Osteoblast (primary cell): ENCODE measurements at regions not wholly inside any gene's neighbourhood (a gene's known extent, or its start where the extent isn't known, plus 50 kb on each side); places are given as distances from the start of the nearest gene placed in this dataset.
"Not testable (repeated sequence)": the region's sequence is repeated elsewhere in the genome, so short reads cannot be mapped to it uniquely, and the experiment has no call there.

Experiments used
- DNase-seq: peaks from one replicate; pipeline ENCODE4 v3.0.0; 2011; ENCODE audit warnings: low spot score, mixed read lengths; ENCODE audit not compliant: insufficient read length; ENCODE audit errors: missing footprints
- H2AFZ ChIP-seq: 2 replicates; pipeline ENCODE4 v1.6.0; 2011; ENCODE audit warnings: mild to moderate bottlenecking, low read length
- H3K27ac ChIP-seq: 2 replicates; pipeline ENCODE4 v1.5.1; 2011; ENCODE audit warnings: mild to moderate bottlenecking, low read depth, low read length, moderate library complexity
- H3K27me3 ChIP-seq: 2 replicates; pipeline ENCODE4 v1.6.0; 2012; ENCODE audit warnings: mild to moderate bottlenecking, control low read depth, inconsistent platforms, low read length, moderate library complexity; ENCODE audit not compliant: insufficient read depth
- H3K36me3 ChIP-seq: 2 replicates; pipeline ENCODE4 v1.5.1; 2011; ENCODE audit warnings: mild to moderate bottlenecking, low read length, control low read depth, moderate library complexity; ENCODE audit not compliant: insufficient read depth
- H3K4me1 ChIP-seq: 2 replicates; pipeline ENCODE4 v1.5.1; 2011; ENCODE audit warnings: mild to moderate bottlenecking, low read length, control low read depth, moderate library complexity; ENCODE audit not compliant: insufficient read depth
- H3K4me2 ChIP-seq: 2 replicates; pipeline ENCODE4 v1.6.0; 2011; ENCODE audit warnings: mild to moderate bottlenecking, low read length; ENCODE audit not compliant: insufficient read depth
- H3K4me3 ChIP-seq: fragments of 200-600 bp; sonication (generic); 3 replicates; pipeline ENCODE4 v1.5.1; 2012; ENCODE audit warnings: mild to moderate bottlenecking, low read length, inconsistent platforms; ENCODE audit not compliant: insufficient read depth
- H3K79me2 ChIP-seq: 2 replicates; pipeline ENCODE4 v1.6.0; 2012; ENCODE audit warnings: mild to moderate bottlenecking, low read length, control low read depth, inconsistent platforms; ENCODE audit not compliant: insufficient read depth
- H3K9me3 ChIP-seq: 2 replicates; pipeline ENCODE4 v1.5.1; 2011; ENCODE audit warnings: low read depth, low read length, control low read depth
- H4K20me1 ChIP-seq: 2 replicates; pipeline ENCODE4 v1.6.0; 2012; ENCODE audit warnings: mild to moderate bottlenecking, low read length, control low read depth; ENCODE audit not compliant: insufficient read depth
- TF ChIP-seq, protein P1 (sequence below): IDR thresholded peaks from 2 replicates; pipeline ENCODE4 v1.5.1; 2011; ENCODE audit warnings: mild to moderate bottlenecking, low read depth, low read length, moderate library complexity; ENCODE audit errors: extremely low read depth

DNA sequence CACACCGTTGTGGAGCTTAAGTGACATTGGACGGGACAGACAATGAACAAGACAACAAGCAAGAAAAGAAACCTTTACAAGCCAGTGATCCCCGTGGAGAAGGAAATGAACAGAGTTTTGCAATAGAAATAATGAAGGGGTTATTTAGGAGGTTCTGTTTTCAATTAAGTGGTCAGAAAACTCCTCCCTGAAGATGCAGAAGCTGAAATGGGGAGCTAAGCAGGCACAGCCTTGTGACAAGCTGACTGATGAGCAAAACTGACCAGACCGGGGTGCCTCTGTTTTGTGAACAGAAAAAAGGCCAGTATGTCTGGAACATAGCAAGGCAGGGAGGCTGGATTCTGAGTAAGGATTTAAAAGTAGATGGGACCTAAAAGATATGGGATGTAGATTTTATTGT, 299.8 kb upstream of the POM121L12 start:
- no peaks in the 10 kb centered on the region for H3K4me1 ChIP-seq
- H3K4me3 ChIP-seq, result no peak overlapping the region
- H3K36me3 ChIP-seq, result no peaks in the 10 kb centered on the region
- H2AFZ ChIP-seq, result no peak overlapping the region
- no peak overlapping the region for H3K27ac ChIP-seq
- TF ChIP-seq, protein P1, sequence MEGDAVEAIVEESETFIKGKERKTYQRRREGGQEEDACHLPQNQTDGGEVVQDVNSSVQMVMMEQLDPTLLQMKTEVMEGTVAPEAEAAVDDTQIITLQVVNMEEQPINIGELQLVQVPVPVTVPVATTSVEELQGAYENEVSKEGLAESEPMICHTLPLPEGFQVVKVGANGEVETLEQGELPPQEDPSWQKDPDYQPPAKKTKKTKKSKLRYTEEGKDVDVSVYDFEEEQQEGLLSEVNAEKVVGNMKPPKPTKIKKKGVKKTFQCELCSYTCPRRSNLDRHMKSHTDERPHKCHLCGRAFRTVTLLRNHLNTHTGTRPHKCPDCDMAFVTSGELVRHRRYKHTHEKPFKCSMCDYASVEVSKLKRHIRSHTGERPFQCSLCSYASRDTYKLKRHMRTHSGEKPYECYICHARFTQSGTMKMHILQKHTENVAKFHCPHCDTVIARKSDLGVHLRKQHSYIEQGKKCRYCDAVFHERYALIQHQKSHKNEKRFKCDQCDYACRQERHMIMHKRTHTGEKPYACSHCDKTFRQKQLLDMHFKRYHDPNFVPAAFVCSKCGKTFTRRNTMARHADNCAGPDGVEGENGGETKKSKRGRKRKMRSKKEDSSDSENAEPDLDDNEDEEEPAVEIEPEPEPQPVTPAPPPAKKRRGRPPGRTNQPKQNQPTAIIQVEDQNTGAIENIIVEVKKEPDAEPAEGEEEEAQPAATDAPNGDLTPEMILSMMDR, result no peak
- no peak for DNase-seq
- H3K27me3 ChIP-seq, result no peaks in the 10 kb centered on the region
- no peak overlapping the region for H3K4me2 ChIP-seq
- peaks cover 5% of the 10 kb centered on the region for H3K9me3 ChIP-seq
- H4K20me1 ChIP-seq, result no peaks in the 10 kb centered on the region
- H3K79me2 ChIP-seq, result no peaks in the 10 kb centered on the region

DNA sequence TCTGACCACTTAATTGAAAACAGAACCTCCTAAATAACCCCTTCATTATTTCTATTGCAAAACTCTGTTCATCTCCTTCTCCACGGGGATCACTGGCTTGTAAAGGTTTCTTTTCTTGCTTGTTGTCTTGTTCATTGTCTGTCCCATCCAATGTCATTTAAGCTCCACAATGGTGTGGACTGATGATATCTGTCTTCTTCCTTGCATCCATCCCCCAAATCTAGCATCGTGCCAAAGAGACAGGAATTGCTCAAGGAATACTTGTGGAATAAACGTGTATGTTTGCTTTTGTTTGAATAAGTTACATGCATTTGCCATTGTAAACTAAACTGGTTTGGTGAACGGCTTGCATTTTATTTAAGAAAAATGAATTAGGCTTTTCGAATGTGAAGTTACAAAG, 306.8 kb upstream of the POM121L12 start:
- H3K27me3 ChIP-seq, H2AFZ ChIP-seq, DNase-seq, H3K4me3 ChIP-seq, H3K4me1 ChIP-seq, H3K4me2 ChIP-seq, H3K27ac ChIP-seq, H3K36me3 ChIP-seq, H3K9me3 ChIP-seq, H3K79me2 ChIP-seq, H4K20me1 ChIP-seq: not testable (repeated sequence)

DNA sequence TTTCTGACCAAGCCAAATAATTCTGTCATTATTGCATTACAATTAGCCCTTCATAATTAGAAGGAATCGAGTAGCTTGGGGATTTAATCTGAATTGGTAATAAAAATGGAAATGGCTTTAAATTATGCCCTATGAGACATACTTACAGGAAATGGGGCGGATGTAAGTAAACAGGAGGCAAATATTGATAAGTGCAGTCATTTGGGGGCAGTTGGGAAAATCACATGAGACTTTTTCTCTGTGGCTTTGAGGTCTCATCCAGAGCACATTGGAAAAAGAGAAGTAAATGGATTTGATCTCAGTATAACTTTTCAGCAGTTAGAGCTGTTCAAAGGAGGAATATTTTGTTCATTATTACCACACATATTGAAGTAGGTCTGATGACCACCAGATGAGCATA, 307.8 kb upstream of the POM121L12 start:
- Histone ChIP-seq H3K4me2 (no peak overlapping the region), H3K27ac (no peak overlapping the region), H2AFZ (no peak overlapping the region), H3K79me2 (no peaks in the 10 kb centered on the region), H3K4me1 (no peaks in the 10 kb centered on the region), H3K4me3 (no peak overlapping the region), H3K9me3 (no peaks in the 10 kb centered on the region), H3K27me3 (no peaks in the 10 kb centered on the region), H3K36me3 (no peaks in the 10 kb centered on the region), H4K20me1 (no peaks in the 10 kb centered on the region)
- TF ChIP-seq, protein P1, result no peak
- no peak for DNase-seq

DNA sequence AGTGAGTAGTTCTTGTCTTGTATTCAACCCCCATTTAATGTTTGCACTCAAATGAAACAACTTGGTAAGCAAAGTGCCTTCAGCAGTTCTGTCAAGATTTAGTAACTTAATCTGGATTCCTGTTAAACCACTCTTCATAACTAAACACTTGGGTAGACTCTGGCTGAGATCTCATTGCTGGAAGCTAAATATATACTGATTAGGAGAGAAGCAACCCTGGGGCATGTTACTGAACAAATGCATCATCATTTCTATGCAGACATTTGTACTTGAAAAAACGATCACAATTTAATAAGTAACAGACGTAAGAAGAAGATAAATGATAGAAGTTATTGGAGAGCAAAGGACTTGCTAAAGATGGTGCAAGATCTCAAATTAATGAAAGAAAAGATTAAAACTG, 308.4 kb upstream of the POM121L12 start:
- Histone ChIP-seq H3K27me3 (no peaks in the 10 kb centered on the region), H3K4me2 (no peak overlapping the region), H3K79me2 (no peaks in the 10 kb centered on the region), H3K4me3 (no peak overlapping the region), H3K36me3 (no peaks in the 10 kb centered on the region), H3K9me3 (no peaks in the 10 kb centered on the region), H3K27ac (no peak overlapping the region), H3K4me1 (no peaks in the 10 kb centered on the region), H4K20me1 (no peaks in the 10 kb centered on the region), H2AFZ (no peak overlapping the region)
- TF ChIP-seq, protein P1, result no peak
- no peak for DNase-seq

DNA sequence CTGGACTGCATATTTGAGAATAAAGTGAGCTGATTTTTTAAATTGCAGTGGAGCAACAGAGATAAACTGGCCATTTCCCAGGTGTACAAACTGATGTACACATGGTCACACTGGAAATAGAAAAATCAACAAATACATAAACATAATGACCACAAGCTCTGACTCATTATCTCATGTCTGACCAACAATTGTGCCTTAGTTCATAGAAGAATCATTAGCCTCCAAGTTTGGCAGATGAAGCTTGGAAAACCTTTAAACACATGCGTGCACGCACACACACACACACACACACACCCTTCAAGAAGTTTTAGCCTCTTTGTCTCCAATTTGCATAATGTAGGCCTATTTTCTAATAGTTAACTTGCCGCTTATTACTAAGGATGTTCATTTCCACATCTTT, 308.9 kb upstream of the POM121L12 start:
- Histone ChIP-seq H2AFZ (no peak overlapping the region), H3K4me1 (no peaks in the 10 kb centered on the region), H3K79me2 (no peaks in the 10 kb centered on the region), H3K9me3 (no peaks in the 10 kb centered on the region), H3K27ac (no peak overlapping the region), H3K4me3 (no peak overlapping the region), H4K20me1 (no peaks in the 10 kb centered on the region), H3K27me3 (no peaks in the 10 kb centered on the region), H3K4me2 (no peak overlapping the region), H3K36me3 (no peaks in the 10 kb centered on the region)
- TF ChIP-seq, protein P1, result no peak
- DNase-seq, result no peak
